Peyer's patch (tissue), 4 donors: ENCODE measurements at regions not wholly inside any gene's neighbourhood (a gene's known extent, or its start where the extent isn't known, plus 50 kb on each side); places are given as distances from the start of the nearest gene placed in this dataset.

Experiments
- DNase-seq, 3 donors: peaks; one replicate each; pipeline ENCODE4 v3.0.0-alpha.2; 2017 to 2019
- H3K27ac ChIP-seq, 4 donors: fragments of 200-600 bp; sonication (generic); one replicate each; pipeline ENCODE4 v1.5.1; 2016 to 2019
- H3K27me3 ChIP-seq, 2 donors: fragments of 200-600 bp; sonication (generic); one replicate each; pipeline ENCODE4 v1.5.1; 2019
- H3K36me3 ChIP-seq, 3 donors: fragments of 200-600 bp; sonication (generic); one replicate each; pipeline ENCODE4 v1.5.1; 2016 to 2019
- H3K4me1 ChIP-seq, 4 donors: fragments of 200-600 bp; sonication (generic); one replicate each; pipeline ENCODE4 v1.5.1; 2016 to 2019
- H3K4me3 ChIP-seq, 4 donors: fragments of 200-600 bp; sonication (generic); 1 replicate in 3 of 4; 2 replicates in 1 of 4; pipeline ENCODE4 v1.5.1; 2016 to 2019; ENCODE audit warnings: mild to moderate bottlenecking in 1 of 4
- H3K9me3 ChIP-seq, 4 donors: fragments of 200-600 bp; sonication (generic); one replicate each; pipeline ENCODE4 v1.5.1; 2016 to 2019; ENCODE audit warnings: mild to moderate bottlenecking in 1 of 4
- CTCF ChIP-seq, 6 experiments: fragments of 450-650 bp in 4 of 6; fragments of 200-600 bp in 2 of 6; sonication (generic) in 1 of 6; IDR thresholded peaks; one replicate each; pipeline ENCODE4 v1.5.1; 2017 to 2019; ENCODE audit warnings: antibody characterized with exemption in 6 of 6, mild to moderate bottlenecking in 3 of 6, moderate library complexity in 1 of 6
- POLR2A ChIP-seq, 2 donors: fragments of 450-650 bp; IDR thresholded peaks; one replicate each; pipeline ENCODE4 v1.5.1; 2017; ENCODE audit warnings: antibody characterized with exemption in 2 of 2, mild to moderate bottlenecking in 2 of 2, moderate library complexity in 2 of 2

DNA sequence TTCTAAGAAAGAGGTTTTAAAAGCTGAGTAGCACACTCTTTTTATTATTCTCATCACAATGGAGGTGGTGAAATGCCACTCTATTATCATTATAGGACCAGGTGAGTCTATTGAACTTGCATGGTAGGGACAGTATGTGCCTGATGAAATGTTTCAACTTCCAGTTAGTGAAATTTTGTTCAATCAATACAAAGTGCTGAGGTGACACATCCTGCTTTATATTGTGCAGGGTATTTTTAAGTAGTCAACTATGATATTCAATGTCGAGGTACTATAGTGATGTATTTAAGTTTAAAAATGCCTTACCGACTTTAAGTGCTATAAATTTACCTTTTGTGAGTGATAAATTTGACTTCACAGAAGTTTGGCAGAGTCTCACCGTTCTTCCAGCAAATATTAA is 284.7 kb upstream of the BRINP3 start:
- no peaks in the 10 kb centered on the region for H3K4me1 ChIP-seq
- no peaks in the 10 kb centered on the region for H3K27me3 ChIP-seq

DNA sequence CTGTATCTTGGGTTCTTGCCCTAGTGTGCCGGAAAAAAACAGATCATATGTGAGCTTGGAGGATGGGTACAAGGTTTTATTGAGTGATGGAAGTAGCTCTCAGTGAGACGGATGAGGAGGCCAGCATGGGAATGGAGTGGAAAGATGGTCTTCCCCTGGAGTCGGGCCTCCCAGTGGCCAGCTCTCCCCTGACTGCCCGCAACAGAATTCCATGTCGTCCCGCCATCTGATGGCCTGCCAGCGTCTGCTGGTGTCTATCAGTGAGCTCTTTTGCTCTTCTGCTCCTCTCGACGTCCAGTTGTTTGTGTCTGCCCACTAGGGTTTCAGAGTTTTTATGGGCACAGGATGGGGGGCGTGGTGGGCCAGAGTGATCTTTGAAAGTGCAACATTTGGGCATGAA is 315.2 kb upstream of the BRINP3 start:
- DNase-seq: no peak
- H3K27ac ChIP-seq: no peak overlapping the region
- no peak for TF ChIP-seq CTCF (IDR thresholded peaks at IDR 0.05)
- TF ChIP-seq POLR2A (IDR thresholded peaks at IDR 0.05): no peak
- no peaks in the 10 kb centered on the region for H3K36me3 ChIP-seq
- H3K9me3 ChIP-seq: no peaks in the 10 kb centered on the region
- H3K4me1 ChIP-seq: no peaks in the 10 kb centered on the region
- H3K27me3 ChIP-seq: no peaks in the 10 kb centered on the region
- H3K4me3 ChIP-seq: no peak overlapping the region

More for the DNA sequence above, 284.7 kb upstream of the BRINP3 start:
- Histone ChIP-seq H3K4me3 (no peak overlapping the region), H3K27ac (no peak overlapping the region), H3K36me3 (no peaks in the 10 kb centered on the region), H3K9me3 (no peaks in the 10 kb centered on the region)
- no peak for TF ChIP-seq CTCF (IDR thresholded peaks at IDR 0.05)
- TF ChIP-seq POLR2A (IDR thresholded peaks at IDR 0.05): no peak
- DNase-seq: no peak

DNA sequence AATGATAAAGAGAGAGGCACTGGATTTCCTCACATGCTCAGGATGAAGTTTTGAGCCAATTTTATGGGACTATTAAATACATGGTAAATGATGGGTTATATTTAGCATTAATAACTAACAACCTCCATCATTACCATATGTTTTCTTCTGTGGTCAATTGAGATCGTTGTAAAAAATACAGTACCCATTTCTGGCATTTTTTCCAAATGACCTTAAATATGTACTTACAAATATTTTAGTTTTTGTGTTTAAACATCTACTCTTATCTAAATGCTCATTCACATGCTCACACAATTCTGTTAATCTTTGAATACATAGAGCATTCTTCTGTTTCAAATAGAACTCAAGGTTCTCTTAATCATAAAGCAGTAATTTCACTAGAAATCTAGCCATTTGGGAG is 330.0 kb upstream of the BRINP3 start:
- H3K4me3 ChIP-seq: no peak overlapping the region
- no peaks in the 10 kb centered on the region for H3K27me3 ChIP-seq
- DNase-seq: no peak
- no peaks in the 10 kb centered on the region for H3K36me3 ChIP-seq
- H3K9me3 ChIP-seq: no peaks in the 10 kb centered on the region
- no peaks in the 10 kb centered on the region for H3K4me1 ChIP-seq
- no peak overlapping the region for H3K27ac ChIP-seq
- TF ChIP-seq CTCF (IDR thresholded peaks at IDR 0.05): no peak
- no peak for TF ChIP-seq POLR2A (IDR thresholded peaks at IDR 0.05)

- Histone ChIP-seq H3K27me3 (no peaks in the 10 kb centered on the region), H3K4me1 (no peaks in the 10 kb centered on the region), H3K9me3 (no peaks in the 10 kb centered on the region), H3K4me3 (no peak overlapping the region), H3K27ac (no peak overlapping the region), H3K36me3 (no peaks in the 10 kb centered on the region)
- TF ChIP-seq POLR2A (IDR thresholded peaks at IDR 0.05): no peak
- DNase-seq: no peak
These were observed 330.4 kb upstream of the BRINP3 start for GRCh38 chr1:190808035-190808434.

- no peak overlapping the region for H3K27ac ChIP-seq
- H3K9me3 ChIP-seq: no peaks in the 10 kb centered on the region
- no peaks in the 10 kb centered on the region for H3K27me3 ChIP-seq
- TF ChIP-seq CTCF (IDR thresholded peaks at IDR 0.05): no peak
- no peak for TF ChIP-seq POLR2A (IDR thresholded peaks at IDR 0.05)
- H3K4me3 ChIP-seq: no peak overlapping the region
- H3K4me1 ChIP-seq: no peaks in the 10 kb centered on the region
- H3K36me3 ChIP-seq: no peaks in the 10 kb centered on the region
- no peak for DNase-seq
These were observed 331.6 kb upstream of the BRINP3 start for GRCh38 chr1:190809312-190809711.

- Histone ChIP-seq H3K4me1 (no peaks in the 10 kb centered on the region), H3K36me3 (no peaks in the 10 kb centered on the region), H3K27ac (no peak overlapping the region), H3K4me3 (no peak overlapping the region), H3K27me3 (no peaks in the 10 kb centered on the region), H3K9me3 (no peaks in the 10 kb centered on the region)
- DNase-seq: no peak
- TF ChIP-seq POLR2A (IDR thresholded peaks at IDR 0.05) (no peak), CTCF (IDR thresholded peaks at IDR 0.05) (no peak)
These were observed 335.3 kb upstream of the BRINP3 start for GRCh38 chr1:190812996-190813395.
